Ascending aorta (tissue), 2 donors: ENCODE measurements at regions not wholly inside any gene's neighbourhood (a gene's known extent, or its start where the extent isn't known, plus 50 kb on each side); places are given as distances from the start of the nearest gene placed in this dataset.

Experiments used
- DNase-seq, 2 donors: peaks; one replicate each; pipeline ENCODE4 v3.0.0-alpha.2; 2019; ENCODE audit warnings: low spot score in 2 of 2
- H3K27ac ChIP-seq, 2 donors: fragments of 200-600 bp; sonication (generic); one replicate each; pipeline ENCODE4 v1.5.1; 2016 to 2017; ENCODE audit warnings: mild to moderate bottlenecking in 1 of 2
- H3K27me3 ChIP-seq: fragments of 200-600 bp; sonication (generic); one replicate; pipeline ENCODE4 v1.5.1; 2017
- H3K36me3 ChIP-seq, 2 donors: fragments of 200-600 bp; sonication (generic); one replicate each; pipeline ENCODE4 v1.5.1; 2016
- H3K4me1 ChIP-seq, 2 donors: fragments of 200-600 bp; sonication (generic); one replicate each; pipeline ENCODE4 v1.5.1; 2016 to 2017; ENCODE audit warnings: mild to moderate bottlenecking in 1 of 2
- H3K4me3 ChIP-seq, 2 donors: fragments of 200-600 bp; sonication (generic); one replicate each; pipeline ENCODE4 v1.5.1; 2016 to 2017; ENCODE audit warnings: mild to moderate bottlenecking in 1 of 2
- H3K9me3 ChIP-seq, 2 donors: fragments of 200-600 bp; sonication (generic); one replicate each; pipeline ENCODE4 v1.5.1; 2016
- intact Hi-C: fragments of 100-400 bp; cut with DNase I; formaldehyde crosslinking; loops from one replicate; pipeline ENCODE4 v1.15.1; 2023
- TF ChIP-seq, protein P1 (sequence below), 3 experiments: fragments of 200-600 bp in 2 of 3; fragments of 450-650 bp in 1 of 3; sonication (generic) in 2 of 3; IDR thresholded peaks; one replicate each; pipeline ENCODE4 v1.5.1; 2016 to 2019; ENCODE audit warnings: antibody characterized with exemption in 3 of 3, mild to moderate bottlenecking in 1 of 3, moderate library complexity in 1 of 3

- TF ChIP-seq, protein P1, sequence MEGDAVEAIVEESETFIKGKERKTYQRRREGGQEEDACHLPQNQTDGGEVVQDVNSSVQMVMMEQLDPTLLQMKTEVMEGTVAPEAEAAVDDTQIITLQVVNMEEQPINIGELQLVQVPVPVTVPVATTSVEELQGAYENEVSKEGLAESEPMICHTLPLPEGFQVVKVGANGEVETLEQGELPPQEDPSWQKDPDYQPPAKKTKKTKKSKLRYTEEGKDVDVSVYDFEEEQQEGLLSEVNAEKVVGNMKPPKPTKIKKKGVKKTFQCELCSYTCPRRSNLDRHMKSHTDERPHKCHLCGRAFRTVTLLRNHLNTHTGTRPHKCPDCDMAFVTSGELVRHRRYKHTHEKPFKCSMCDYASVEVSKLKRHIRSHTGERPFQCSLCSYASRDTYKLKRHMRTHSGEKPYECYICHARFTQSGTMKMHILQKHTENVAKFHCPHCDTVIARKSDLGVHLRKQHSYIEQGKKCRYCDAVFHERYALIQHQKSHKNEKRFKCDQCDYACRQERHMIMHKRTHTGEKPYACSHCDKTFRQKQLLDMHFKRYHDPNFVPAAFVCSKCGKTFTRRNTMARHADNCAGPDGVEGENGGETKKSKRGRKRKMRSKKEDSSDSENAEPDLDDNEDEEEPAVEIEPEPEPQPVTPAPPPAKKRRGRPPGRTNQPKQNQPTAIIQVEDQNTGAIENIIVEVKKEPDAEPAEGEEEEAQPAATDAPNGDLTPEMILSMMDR (IDR thresholded peaks at IDR 0.05), result no peak
- Histone ChIP-seq H3K36me3 (no peaks in the 10 kb centered on the region), H3K9me3 (no peaks in the 10 kb centered on the region), H3K4me1 (no peaks in the 10 kb centered on the region), H3K27me3 (no peaks in the 10 kb centered on the region), H3K27ac (no peak overlapping the region), H3K4me3 (no peak overlapping the region)
- intact Hi-C loops, result no loop called here
- DNase-seq, result no peak
These were observed 524.4 kb downstream of the PRR16 start for GRCh38 chr5:120988491-120988890.

DNA sequence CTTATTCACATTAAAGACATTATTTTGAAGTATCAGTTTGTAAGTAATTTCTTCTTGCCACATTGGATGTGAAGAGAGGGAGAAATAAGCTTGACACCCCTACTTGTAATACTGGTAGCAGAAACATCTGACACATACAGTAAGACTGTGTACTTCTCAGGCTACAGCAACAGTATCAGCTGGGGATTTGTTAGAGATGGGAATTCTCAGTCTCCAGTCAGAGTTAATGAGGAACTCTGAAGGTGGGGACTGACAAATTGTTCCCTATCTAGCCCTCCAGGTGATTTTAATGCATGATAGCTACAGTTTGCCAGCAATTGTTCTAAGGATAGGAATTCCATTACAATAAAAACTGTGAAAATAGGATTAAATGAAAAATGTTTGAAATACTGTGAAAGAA, 524.8 kb downstream of the PRR16 start:
- intact Hi-C loops, result no loop called here
- no peak for DNase-seq
- Histone ChIP-seq H3K27ac (no peak overlapping the region), H3K9me3 (no peaks in the 10 kb centered on the region), H3K4me3 (no peak overlapping the region), H3K4me1 (no peaks in the 10 kb centered on the region), H3K36me3 (no peaks in the 10 kb centered on the region), H3K27me3 (no peaks in the 10 kb centered on the region)
- TF ChIP-seq, protein P1 (IDR thresholded peaks at IDR 0.05), result no peak

DNA sequence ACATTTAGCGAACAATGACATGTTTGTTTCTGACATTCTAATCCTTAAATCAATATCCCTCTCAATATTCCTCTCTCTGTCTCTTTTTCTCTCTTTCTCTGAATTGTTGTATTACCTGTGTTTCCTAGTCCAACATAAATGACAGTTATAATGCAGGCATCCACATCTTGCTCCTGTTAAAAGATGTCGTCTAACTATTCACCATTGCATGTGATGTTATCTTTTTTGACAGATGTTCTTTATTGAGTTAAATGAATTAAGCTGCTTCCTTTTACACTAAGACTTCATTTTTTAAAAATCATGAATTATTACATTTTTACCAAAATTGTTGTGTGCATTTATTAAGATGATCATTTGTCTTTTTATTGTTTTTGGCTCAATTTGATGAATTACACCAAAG, 527.5 kb downstream of the PRR16 start:
- Histone ChIP-seq H3K27ac (no peak overlapping the region), H3K9me3 (no peaks in the 10 kb centered on the region), H3K4me1 (no peaks in the 10 kb centered on the region), H3K27me3 (no peaks in the 10 kb centered on the region), H3K4me3 (no peak overlapping the region), H3K36me3 (no peaks in the 10 kb centered on the region)
- TF ChIP-seq, protein P1 (IDR thresholded peaks at IDR 0.05), result no peak
- intact Hi-C loops, result no loop called here
- no peak for DNase-seq

DNA sequence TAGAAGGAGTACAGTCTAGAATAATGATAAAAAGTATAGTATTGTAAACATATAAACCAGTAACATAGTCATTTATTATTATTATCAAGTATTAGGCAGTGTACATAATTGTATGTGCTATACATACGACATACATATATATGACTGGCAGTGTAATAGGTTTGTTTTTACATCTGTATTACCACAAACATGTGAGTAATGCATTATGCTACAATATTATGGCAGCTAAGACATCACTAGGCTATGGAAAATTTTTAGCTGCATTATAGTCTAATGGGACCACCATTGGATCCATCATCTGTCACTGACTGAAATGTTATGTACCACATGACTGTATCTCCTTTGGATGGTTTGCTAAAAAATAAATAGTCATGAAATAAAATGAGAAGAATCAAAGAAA, 530.0 kb downstream of the PRR16 start:
- Histone ChIP-seq H3K4me1 (no peaks in the 10 kb centered on the region), H3K36me3 (no peaks in the 10 kb centered on the region), H3K27me3 (no peaks in the 10 kb centered on the region), H3K4me3 (no peak overlapping the region), H3K27ac (no peak overlapping the region), H3K9me3 (no peaks in the 10 kb centered on the region)
- no peak for DNase-seq
- intact Hi-C loops, result no loop called here
- TF ChIP-seq, protein P1 (IDR thresholded peaks at IDR 0.05), result no peak

GRCh38 chr5:120999550-120999949, 535.5 kb downstream of the PRR16 start:
- Histone ChIP-seq H3K4me1 (no peaks in the 10 kb centered on the region), H3K27ac (no peak overlapping the region), H3K27me3 (no peaks in the 10 kb centered on the region), H3K36me3 (no peaks in the 10 kb centered on the region), H3K9me3 (no peaks in the 10 kb centered on the region), H3K4me3 (no peak overlapping the region)
- TF ChIP-seq, protein P1 (IDR thresholded peaks at IDR 0.05), result no peak
- no peak for DNase-seq
- intact Hi-C loops, result no loop called here

DNA sequence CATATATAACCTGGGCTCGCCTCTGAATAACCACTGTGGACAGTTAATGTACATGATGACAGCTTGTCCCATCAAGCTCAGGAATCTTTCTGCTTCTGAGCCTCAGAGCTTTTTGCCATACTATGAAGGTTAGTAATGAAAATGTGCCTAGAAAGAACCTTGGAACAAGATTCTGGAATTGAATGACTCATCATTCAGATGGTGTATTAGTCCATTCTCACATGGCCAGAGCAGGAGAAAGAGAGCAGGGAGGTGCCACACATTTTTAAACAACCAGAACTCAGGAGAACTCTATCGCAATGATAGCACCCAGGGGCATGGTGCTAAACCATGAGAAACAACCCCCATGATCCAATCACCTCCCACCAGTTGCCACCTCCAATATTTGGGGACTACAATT, 542.1 kb downstream of the PRR16 start:
- DNase-seq, result no peak
- TF ChIP-seq, protein P1 (IDR thresholded peaks at IDR 0.05), result no peak
- Histone ChIP-seq H3K4me3 (no peak overlapping the region), H3K9me3 (no peaks in the 10 kb centered on the region), H3K27me3 (no peaks in the 10 kb centered on the region), H3K36me3 (no peaks in the 10 kb centered on the region), H3K4me1 (no peaks in the 10 kb centered on the region), H3K27ac (no peak overlapping the region)
- intact Hi-C loops, result no loop called here
